AG04450 (cell line): ENCODE measurements at regions not wholly inside any gene's neighbourhood (a gene's known extent, or its start where the extent isn't known, plus 50 kb on each side); places are given as distances from the start of the nearest gene placed in this dataset.

Experiments
- CTCF ChIA-PET: fragments of 300-600, 350-600 bp; formaldehyde crosslinking; extraction: SDS; loops from one replicate; lab custom pipeline; 2022; ENCODE audit warnings: antibody characterized with exemption, inconsistent platforms; lab: Charles Lee
- POLR2A ChIA-PET: fragments of 350-600 bp; formaldehyde crosslinking; extraction: SDS; loops from one replicate; lab custom pipeline; 2021; ENCODE audit warnings: antibody characterized with exemption, inconsistent platforms; lab: Yijun Ruan, JAX
- DNase-seq: peaks from one replicate; pipeline ENCODE4 v3.0.0-alpha.2; 2011; ENCODE audit warnings: low read depth, low spot score
- H3K27ac ChIP-seq: one replicate; pipeline ENCODE4 v1.5.1; 2012; ENCODE audit warnings: low read depth, low read length, control low read depth
- H3K27me3 ChIP-seq: one replicate; pipeline ENCODE4 v1.6.0; 2012; ENCODE audit warnings: low read length; ENCODE audit not compliant: control insufficient read depth, insufficient read depth
- H3K4me3 ChIP-seq: 2 replicates; pipeline ENCODE4 v1.5.1; 2011; ENCODE audit warnings: mild to moderate bottlenecking, low read depth, low read length, control low read depth
- H3K9me3 ChIP-seq: 2 replicates; pipeline ENCODE4 v1.5.1; 2012; ENCODE audit warnings: low read length; ENCODE audit not compliant: control insufficient read depth, insufficient read depth
- TF ChIP-seq, protein P1 (sequence below): IDR thresholded peaks from 2 replicates; pipeline ENCODE4 v1.5.1; 2011; ENCODE audit warnings: low read depth, low read length, control low read depth, inconsistent platforms

DNA sequence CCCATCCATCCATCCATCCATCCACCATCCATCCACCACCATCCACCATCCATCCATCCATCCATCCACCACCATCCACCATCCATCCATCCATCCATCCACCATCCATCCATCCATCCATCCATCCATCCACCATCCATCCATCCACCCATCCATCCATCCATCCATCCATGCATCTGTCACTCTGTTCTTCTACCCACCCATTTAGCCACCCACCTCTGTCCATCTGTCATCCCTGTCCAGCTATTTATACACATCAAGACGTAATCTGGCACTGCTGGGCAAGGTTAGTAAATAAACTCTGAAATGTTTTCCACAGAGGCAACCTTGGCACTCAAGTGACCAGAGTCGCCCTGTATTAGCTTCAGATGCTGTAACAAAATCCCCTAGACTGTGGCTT, 120.9 kb downstream of the RTP5 start:
- Histone ChIP-seq H3K9me3 (peaks cover 50% of the 10 kb centered on the region), H3K27me3 (no peaks in the 10 kb centered on the region), H3K4me3 (no peak overlapping the region), H3K27ac (no peak overlapping the region)
- TF ChIP-seq, protein P1, sequence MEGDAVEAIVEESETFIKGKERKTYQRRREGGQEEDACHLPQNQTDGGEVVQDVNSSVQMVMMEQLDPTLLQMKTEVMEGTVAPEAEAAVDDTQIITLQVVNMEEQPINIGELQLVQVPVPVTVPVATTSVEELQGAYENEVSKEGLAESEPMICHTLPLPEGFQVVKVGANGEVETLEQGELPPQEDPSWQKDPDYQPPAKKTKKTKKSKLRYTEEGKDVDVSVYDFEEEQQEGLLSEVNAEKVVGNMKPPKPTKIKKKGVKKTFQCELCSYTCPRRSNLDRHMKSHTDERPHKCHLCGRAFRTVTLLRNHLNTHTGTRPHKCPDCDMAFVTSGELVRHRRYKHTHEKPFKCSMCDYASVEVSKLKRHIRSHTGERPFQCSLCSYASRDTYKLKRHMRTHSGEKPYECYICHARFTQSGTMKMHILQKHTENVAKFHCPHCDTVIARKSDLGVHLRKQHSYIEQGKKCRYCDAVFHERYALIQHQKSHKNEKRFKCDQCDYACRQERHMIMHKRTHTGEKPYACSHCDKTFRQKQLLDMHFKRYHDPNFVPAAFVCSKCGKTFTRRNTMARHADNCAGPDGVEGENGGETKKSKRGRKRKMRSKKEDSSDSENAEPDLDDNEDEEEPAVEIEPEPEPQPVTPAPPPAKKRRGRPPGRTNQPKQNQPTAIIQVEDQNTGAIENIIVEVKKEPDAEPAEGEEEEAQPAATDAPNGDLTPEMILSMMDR: no peak
- ChIA-PET POLR2A (no interaction called here), CTCF (no interaction called here)
- no peak for DNase-seq

DNA sequence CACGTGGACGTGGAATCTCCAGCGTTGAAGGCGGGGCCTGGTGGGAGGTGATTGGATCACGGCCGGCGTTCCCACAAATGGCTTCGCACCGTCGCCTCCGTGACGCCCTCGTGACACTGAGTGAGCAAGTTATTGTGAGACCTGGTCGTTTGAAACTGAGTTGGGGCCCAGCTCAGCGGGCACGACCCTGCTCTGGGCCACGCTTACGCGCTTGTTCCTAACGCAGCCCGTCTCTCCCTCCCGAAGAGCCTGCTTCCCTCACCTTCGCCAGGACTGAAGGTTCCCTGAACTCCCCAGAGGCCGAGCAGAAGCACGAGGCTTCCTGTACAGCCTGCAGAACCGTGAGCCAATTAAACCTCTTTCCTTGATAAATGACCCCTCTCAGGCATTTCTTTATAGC, 121.8 kb downstream of the RTP5 start:
- TF ChIP-seq, protein P1: no peak
- POLR2A ChIA-PET: no interaction called here
- H3K9me3 ChIP-seq: peaks cover 50% of the 10 kb centered on the region
- no peak overlapping the region for H3K4me3 ChIP-seq
- no peak overlapping the region for H3K27ac ChIP-seq
- CTCF ChIA-PET: no interaction called here
- DNase-seq: no peak
- H3K27me3 ChIP-seq: no peaks in the 10 kb centered on the region

GRCh38 chr2:241992753-241993152, 123.2 kb downstream of the RTP5 start:
- Histone ChIP-seq H3K27ac (no peak overlapping the region), H3K4me3 (no peak overlapping the region), H3K9me3 (peaks cover 38% of the 10 kb centered on the region), H3K27me3 (peaks cover 1% of the 10 kb centered on the region)
- TF ChIP-seq, protein P1: no peak
- ChIA-PET CTCF (no interaction called here), POLR2A (no interaction called here)
- DNase-seq: no peak

GRCh38 chr2:241993386-241994005, 124.0 kb downstream of the RTP5 start:
- TF ChIP-seq, protein P1: no peak
- peaks cover 7% of the 10 kb centered on the region for H3K27me3 ChIP-seq
- no peak for DNase-seq
- peaks cover 31% of the 10 kb centered on the region for H3K9me3 ChIP-seq
- H3K4me3 ChIP-seq: no peak overlapping the region
- ChIA-PET POLR2A (no interaction called here), CTCF (no interaction called here)
- no peak overlapping the region for H3K27ac ChIP-seq

GRCh38 chr2:241994086-241994485, 124.6 kb downstream of the RTP5 start:
- ChIA-PET POLR2A (no interaction called here), CTCF (no interaction called here)
- H3K4me3 ChIP-seq: no peak overlapping the region
- peaks cover 7% of the 10 kb centered on the region for H3K27me3 ChIP-seq
- H3K27ac ChIP-seq: no peak overlapping the region
- DNase-seq: no peak
- peaks cover 28% of the 10 kb centered on the region for H3K9me3 ChIP-seq
- TF ChIP-seq, protein P1: no peak
